Central memory CD4-positive, alpha-beta T cell (primary cell): ENCODE measurements at regions not wholly inside any gene's neighbourhood (a gene's known extent, or its start where the extent isn't known, plus 50 kb on each side); places are given as distances from the start of the nearest gene placed in this dataset.
"Not testable (repeated sequence)": the region's sequence is repeated elsewhere in the genome, so short reads cannot be mapped to it uniquely, and the experiment has no call there.

Source experiments
- DNase-seq: peaks from one replicate; pipeline ENCODE4 v3.0.0; 2022

- DNase-seq = not testable (repeated sequence)
These were observed 707.1 kb upstream of the POM121L12 start for GRCh38 chr7:52328328-52328727.

- no peak for DNase-seq
These were observed 710.2 kb upstream of the POM121L12 start for GRCh38 chr7:52325237-52325636.

GRCh38 chr7:52323202-52323746, 712.2 kb upstream of the POM121L12 start:
- no peak for DNase-seq

GRCh38 chr7:52320610-52321009, 714.8 kb upstream of the POM121L12 start:
- no peak for DNase-seq

- DNase-seq = no peak
These were observed 717.5 kb upstream of the POM121L12 start for GRCh38 chr7:52317921-52318320.

GRCh38 chr7:52311886-52312285, 723.5 kb upstream of the POM121L12 start:
- DNase-seq = no peak

- no peak for DNase-seq
These were observed 725.8 kb upstream of the POM121L12 start for GRCh38 chr7:52309631-52310030.

- DNase-seq = no peak
These were observed 732.5 kb upstream of the POM121L12 start for GRCh38 chr7:52302765-52303520.

- DNase-seq = no peak
These were observed 738.3 kb upstream of the POM121L12 start for GRCh38 chr7:52297128-52297527.

GRCh38 chr7:52294942-52295341, 740.5 kb upstream of the POM121L12 start:
- DNase-seq = no peak

GRCh38 chr7:52289247-52289646, 746.2 kb upstream of the POM121L12 start:
- DNase-seq = no peak

GRCh38 chr7:52287698-52288097, 747.7 kb upstream of the POM121L12 start:
- DNase-seq = no peak

- DNase-seq = no peak
These were observed 749.7 kb upstream of the POM121L12 start for GRCh38 chr7:52285689-52286088.

- no peak for DNase-seq
These were observed 752.1 kb upstream of the POM121L12 start for GRCh38 chr7:52283335-52283734.

- no peak for DNase-seq
These were observed 761.5 kb upstream of the POM121L12 start for GRCh38 chr7:52273685-52274610.

- no peak for DNase-seq
These were observed 763.7 kb upstream of the POM121L12 start for GRCh38 chr7:52271703-52272102.

GRCh38 chr7:52270301-52270700, 765.1 kb upstream of the POM121L12 start:
- no peak for DNase-seq

GRCh38 chr7:52269669-52270068, 765.8 kb upstream of the POM121L12 start:
- DNase-seq = no peak

GRCh38 chr7:52261057-52261456, 774.4 kb upstream of the POM121L12 start:
- no peak for DNase-seq

GRCh38 chr7:52260046-52260665, 775.3 kb upstream of the POM121L12 start:
- DNase-seq = no peak

GRCh38 chr7:52257890-52258289, 777.5 kb upstream of the POM121L12 start:
- no peak for DNase-seq

GRCh38 chr7:52254396-52255010, 780.9 kb upstream of the POM121L12 start:
- no peak for DNase-seq

GRCh38 chr7:52253953-52254352, 781.5 kb upstream of the POM121L12 start:
- DNase-seq = no peak
